HG03060 (cell line): ENCODE measurements at regions not wholly inside any gene's neighbourhood (a gene's known extent, or its start where the extent isn't known, plus 50 kb on each side); places are given as distances from the start of the nearest gene placed in this dataset.
"Not testable (repeated sequence)": the region's sequence is repeated elsewhere in the genome, so short reads cannot be mapped to it uniquely, and the experiment has no call there.

Source experiments
- ATAC-seq: cut with Tn5 transposase; IDR thresholded peaks from one replicate; pipeline ENCODE4 v1.9.1; 2021; ENCODE audit warnings: low read depth, moderate number of reproducible peaks; ENCODE audit not compliant: unreplicated experiment

DNA sequence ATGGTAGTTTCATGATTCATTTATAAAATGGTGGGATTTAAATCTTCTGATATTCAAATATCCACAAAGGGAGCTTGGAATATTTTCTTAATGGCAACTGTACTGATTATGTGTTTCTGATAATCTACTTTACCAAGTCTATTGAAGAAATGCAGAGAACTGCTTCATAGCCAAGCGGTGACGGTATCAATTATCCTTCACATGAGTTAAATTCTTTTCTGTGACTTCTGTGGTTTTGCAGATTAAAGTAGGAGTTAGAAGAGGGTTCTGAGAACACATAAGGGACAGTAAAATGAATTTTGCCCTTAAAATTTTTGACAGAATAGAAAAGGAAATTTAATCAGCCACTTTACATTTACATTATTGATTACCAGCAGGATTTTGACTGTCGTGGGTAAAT is 563.2 kb downstream of the GBE1 start:
- no peak for ATAC-seq

DNA sequence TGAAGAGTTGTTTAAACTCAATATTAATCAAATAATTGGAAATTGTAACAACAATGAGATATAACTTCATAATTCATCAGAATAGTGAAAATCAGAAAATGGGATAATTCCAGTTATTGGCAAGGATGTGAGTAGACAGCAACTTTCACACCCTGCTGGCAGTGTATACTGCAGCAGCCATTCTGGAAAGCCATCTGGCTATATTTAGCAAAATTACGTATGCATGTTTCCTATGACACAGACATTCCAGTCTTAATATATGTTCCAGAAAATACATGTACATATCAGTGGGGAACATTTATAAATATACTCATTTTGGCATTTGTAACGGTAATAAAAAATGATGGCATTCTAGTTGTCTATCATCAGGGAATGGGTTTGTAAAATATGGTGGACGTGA is 564.1 kb downstream of the GBE1 start:
- no peak for ATAC-seq

DNA sequence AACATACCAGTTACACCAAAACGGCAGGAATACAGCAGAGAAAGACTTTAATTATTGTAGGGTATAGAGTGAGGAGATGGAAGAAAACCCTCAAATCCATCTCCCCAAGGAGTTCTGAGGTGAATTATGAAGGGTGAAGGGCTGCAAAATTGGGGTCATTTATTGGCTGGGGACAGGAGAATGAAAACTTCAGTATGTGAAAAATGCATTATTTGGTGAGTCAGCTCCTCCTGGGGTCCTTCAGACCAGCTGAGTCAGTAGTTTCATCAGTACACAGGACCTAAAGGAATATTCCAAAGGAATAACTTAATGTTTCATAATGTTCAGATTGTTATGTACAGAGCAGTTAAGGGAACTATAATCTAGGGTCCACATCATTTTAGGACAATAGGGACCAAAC is 566.0 kb downstream of the GBE1 start:
- ATAC-seq: no peak

DNA sequence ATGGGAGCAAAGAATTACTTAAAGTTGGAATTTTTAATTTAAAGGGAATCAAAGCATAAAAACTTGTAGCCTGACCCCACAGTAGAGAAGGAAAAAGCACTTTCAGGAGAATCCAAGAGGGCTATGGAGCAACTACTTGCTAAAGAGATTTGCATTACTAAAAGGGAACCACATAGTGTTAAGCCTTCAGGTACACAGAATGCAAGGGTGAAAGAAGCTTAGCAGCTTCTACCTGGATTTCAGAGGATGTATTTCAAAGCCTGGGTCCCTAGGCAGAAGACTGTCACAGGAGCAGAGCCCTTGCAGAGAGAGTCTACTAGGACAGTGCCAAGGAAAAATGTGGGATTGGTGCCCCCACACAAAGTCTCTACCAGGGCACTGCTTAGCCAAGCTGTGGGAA is 575.0 kb downstream of the GBE1 start:
- no peak for ATAC-seq

GRCh38 chr3:81182086-81182875 is 579.2 kb downstream of the GBE1 start:
- not testable (repeated sequence) for ATAC-seq

- ATAC-seq: no peak
Observed at GRCh38 chr3:81173514-81173913, 587.9 kb downstream of the GBE1 start.

GRCh38 chr3:81170298-81170697 is 591.1 kb downstream of the GBE1 start:
- no peak for ATAC-seq

GRCh38 chr3:81164806-81165205 is 596.6 kb downstream of the GBE1 start:
- no peak for ATAC-seq

- ATAC-seq: no peak
Observed at GRCh38 chr3:81161851-81162250, 599.6 kb downstream of the GBE1 start.

GRCh38 chr3:81161100-81161499 is 600.3 kb downstream of the GBE1 start:
- no peak for ATAC-seq

- no peak for ATAC-seq
Observed at GRCh38 chr3:81154611-81155143, 606.8 kb downstream of the GBE1 start.

DNA sequence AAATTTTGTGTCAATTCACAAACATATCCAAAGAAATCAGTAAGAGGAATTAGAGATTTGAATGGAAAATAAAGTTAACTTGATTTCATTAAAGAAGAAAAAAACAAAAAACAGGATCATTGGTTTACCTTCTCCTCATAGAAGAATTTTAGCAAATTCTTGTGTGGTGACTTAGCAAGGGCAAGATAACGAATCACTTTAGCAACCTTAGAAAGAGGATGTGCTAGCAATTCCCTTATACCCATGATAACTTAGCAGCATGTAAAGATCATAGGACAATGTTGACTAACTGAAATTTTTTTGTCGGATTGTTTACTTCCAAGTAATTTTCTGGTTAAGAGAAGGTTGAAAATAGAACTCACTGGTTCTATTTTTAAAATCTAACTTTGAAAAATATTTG is 609.3 kb downstream of the GBE1 start:
- no peak for ATAC-seq

DNA sequence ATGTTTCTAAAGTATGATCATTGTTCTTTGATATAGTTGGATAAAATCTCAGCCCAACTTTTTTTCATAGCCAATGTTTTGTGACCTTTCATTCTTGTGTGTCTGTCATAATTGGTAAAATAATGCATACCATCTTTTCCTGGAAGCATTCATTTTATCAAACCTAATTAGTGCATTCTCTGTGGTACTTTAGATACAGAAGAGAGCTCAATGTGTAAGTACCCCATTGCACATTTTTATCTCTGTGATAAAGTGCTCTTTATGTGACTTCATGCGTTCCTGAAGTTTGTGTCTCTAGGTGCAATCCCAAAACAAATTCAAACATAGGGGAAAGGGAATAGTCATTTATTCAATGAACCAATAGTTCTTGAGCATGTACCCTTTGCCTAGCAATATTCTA is 628.5 kb downstream of the GBE1 start:
- no peak for ATAC-seq

GRCh38 chr3:81105789-81106488 is 655.5 kb downstream of the GBE1 start:
- ATAC-seq: no peak

DNA sequence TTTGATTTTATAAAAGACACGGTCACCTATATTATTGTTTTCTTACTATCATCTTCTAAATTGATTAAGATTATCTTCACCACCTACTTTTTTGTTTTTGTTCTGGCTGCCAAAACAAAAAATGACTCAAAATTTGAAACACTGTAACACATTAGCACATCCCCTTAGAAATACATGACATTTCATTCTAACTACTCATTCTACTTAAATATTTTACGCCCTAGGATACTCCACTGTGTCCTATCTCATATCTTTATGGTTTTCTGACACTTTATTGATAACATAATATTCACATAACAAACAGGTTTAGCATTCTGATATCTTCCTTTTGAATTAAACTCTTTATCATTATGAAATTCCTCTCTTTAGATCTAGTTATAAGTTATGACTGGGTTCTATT is 656.2 kb downstream of the GBE1 start:
- ATAC-seq: no peak

GRCh38 chr3:81097889-81098288 is 663.6 kb downstream of the GBE1 start:
- no peak for ATAC-seq

GRCh38 chr3:81095956-81096355 is 665.5 kb downstream of the GBE1 start:
- ATAC-seq: no peak

GRCh38 chr3:81094986-81095385 is 666.5 kb downstream of the GBE1 start:
- ATAC-seq: no peak

GRCh38 chr3:81087607-81088006 is 673.8 kb downstream of the GBE1 start:
- no peak for ATAC-seq

GRCh38 chr3:81086348-81086747 is 675.1 kb downstream of the GBE1 start:
- ATAC-seq: no peak

DNA sequence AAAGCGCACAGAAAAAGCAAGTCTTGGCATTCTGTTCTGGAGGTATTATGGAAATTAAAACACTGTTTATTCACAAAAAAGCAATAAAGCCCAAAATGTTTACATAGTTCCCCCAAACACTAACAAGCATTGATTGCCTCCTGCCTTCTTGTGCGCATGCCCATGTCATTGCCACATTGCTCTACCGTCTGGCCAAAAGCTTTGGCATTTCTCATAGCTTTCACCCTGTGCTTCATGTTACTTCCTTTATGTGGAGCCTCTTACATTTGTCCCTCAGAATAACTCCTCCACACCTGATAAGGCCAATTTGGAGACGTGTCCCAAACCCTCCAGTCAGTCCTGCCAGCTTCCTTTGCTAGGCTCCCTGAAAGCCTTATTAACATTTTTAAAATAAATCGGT is 680.8 kb downstream of the GBE1 start:
- ATAC-seq: no peak

DNA sequence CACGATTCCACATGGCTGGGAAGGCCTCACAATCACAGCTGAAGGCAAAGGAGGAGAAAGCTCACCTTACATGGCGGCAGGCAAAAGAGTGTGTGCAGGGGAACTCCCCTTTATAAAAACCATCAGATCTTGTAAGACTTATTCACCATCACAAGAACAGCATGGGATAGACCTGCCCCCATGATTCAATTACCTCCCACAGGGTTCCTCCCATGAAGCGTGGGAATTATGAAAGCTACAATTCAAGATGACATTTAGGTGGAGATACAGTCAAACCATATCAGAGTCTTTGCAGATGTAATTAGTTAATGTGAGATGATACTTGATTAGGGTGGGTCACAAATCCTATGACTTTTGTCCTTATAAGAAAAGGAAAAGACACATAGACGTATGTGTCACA is 688.9 kb downstream of the GBE1 start:
- no peak for ATAC-seq
